Right lung (tissue), 2 donors: ENCODE measurements at regions not wholly inside any gene's neighbourhood (a gene's known extent, or its start where the extent isn't known, plus 50 kb on each side); places are given as distances from the start of the nearest gene placed in this dataset.

Experiments
- DNase-seq, 2 donors: peaks; one replicate each; pipeline ENCODE4 v3.0.0-alpha.2; 2013

DNA sequence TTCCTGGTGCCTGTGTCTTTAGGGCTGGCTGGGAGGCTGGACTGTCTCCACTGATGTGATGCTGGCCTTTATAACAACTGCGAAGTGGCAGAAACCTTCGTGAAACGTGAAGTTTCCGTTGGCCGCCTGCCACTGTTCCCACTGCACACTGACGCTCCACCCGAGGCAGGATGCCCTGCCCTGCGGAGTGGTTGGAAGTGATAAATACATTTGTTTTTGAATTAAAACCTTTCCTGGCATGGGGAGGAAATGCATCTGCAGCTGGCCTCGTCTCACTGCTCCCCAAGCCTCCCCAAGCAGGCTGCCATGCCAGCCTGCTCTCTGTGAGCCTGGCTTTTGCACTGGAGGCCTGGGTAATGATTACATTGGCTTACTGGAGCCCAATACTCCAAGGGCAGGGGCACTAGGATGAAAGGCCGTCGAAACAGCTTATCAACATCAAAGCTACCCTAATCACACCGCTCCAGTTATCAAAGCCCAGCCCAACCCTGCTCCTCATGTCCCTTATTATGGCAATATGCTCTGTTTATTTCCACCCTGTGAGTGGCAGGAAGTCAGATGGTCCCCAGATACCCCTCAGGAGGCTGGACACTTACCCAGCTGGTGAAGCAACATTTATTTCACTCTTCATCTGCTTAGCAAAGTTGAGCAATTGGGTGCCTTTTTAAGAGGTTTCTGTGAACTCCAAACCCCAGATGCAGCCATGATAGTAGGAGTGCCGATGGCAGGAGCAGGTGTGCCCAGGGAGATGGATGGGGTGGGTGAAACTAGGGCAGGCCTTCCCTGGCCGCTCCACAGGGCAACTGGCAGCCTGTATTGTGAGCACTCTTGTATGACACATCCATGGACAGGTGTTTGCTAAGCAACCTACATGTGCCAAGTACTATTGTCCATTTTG is 97.4 kb upstream of the ITGA6 start:
- DNase-seq, result no peak

GRCh38 chr2:172332507-172332906 is 94.9 kb upstream of the ITGA6 start:
- no peak for DNase-seq

- no peak for DNase-seq
Observed at GRCh38 chr2:172333235-172333977, 94.0 kb upstream of the ITGA6 start.

- DNase-seq, result no peak
Observed at GRCh38 chr2:172333978-172334330, 93.4 kb upstream of the ITGA6 start.

DNA sequence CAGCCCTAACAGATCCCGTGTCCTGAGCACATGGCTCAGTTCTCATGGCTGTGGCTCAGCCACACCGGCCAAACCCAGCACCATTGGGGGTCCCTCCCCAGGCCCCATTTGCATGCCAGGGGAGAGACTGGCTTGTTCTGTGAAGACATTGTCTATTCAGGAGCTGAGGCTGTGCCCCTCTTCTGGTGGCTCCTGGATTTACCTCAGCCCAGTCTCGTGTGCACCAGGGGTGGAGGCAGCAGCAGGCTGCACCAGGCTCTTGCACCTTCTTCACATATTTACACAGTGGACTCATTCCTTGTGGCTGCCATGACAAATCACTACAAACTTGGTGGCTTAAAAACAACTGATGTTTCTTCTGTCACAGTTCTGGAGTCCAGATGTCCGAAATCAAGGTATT is 92.4 kb upstream of the ITGA6 start:
- DNase-seq, result no peak

DNA sequence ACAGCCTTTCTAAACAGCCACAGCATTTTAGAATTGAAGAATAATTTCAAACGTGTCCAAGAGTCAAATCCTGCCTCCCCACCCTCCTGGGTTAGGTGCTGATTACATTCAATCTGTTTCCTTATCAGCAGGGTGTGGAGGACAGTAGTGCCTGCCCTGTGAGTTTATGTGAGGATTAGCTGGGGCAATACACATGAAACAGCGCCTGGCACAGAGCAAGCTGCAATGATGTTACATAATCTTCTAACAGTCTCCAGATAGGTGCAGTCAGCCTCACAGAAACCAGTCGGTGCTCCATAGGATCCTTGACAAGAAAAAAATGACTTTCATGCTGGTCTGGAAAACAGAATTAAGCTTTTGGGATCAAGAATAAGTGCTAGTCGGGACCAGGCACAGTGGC is 91.7 kb upstream of the ITGA6 start:
- DNase-seq, result no peak

DNA sequence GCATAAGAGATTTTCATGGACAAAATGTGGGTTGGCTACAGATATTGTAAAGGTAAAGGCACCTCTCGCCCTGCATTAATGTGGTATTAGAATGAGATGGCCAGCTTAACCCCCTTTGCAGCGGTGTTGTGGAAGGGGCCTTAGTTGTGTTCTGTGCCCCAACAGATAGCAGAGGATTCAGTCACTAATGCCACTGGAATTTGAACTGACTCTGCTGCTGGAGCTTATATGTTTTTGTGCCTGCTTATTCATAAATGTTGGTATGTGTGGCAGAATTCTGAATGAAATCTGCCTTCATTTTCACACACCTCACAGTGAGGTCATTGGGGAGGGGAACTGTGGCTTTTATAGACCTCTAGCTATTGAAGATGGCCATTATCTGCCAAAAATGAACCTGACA is 90.7 kb upstream of the ITGA6 start:
- DNase-seq, result no peak

DNA sequence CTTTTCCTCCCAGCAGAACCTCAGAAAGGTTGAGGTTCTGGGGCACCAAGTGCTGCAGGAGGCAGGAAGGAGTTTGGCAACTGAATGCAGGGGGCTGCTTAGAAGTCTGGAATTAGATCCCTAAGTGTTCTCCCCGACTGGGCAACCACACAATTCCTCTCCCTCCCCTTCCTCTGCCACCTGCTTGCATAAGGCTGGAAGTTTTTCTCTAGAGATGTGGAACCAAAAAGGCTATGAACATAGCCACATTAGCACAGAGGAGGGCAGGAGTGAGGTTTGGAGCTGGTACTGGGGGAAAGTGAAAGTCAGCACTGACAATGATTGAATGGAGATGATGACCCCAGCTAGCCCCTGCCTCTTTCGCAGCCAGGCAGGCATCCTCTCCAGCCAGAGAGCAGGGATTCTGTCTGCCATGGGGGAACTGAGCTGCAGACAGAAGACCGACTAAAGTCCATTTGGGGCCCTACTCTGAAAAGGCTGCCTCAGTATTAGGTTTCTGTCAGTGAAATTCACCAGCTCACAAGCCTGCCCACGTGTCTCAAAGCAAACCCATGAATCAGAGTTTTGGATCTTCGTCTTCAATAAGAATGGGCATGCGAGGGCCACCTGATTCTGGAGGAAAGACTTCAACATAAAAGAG is 87.9 kb upstream of the ITGA6 start:
- DNase-seq, result no peak

GRCh38 chr2:172340394-172340793 is 87.0 kb upstream of the ITGA6 start:
- DNase-seq, result no peak

DNA sequence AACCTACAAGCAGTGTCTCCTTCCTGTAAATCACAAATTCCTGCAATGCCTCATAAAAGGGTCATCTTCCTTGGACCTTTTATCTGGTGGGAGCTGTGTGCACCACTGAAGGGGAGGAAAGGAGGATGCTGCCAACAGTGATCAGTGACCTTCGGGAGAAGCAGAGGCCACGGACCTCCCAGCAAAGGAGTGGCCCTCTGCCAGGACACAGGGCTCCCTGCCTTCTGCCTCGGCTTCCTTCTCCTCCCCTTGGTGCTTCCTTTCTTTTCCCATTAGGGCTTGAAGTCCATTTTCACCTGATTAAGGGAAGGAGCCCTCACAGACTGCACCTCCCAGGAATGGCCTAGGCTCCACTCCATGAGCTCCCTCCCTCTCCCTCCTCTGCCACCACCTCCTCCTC is 85.3 kb upstream of the ITGA6 start:
- DNase-seq, result no peak

DNA sequence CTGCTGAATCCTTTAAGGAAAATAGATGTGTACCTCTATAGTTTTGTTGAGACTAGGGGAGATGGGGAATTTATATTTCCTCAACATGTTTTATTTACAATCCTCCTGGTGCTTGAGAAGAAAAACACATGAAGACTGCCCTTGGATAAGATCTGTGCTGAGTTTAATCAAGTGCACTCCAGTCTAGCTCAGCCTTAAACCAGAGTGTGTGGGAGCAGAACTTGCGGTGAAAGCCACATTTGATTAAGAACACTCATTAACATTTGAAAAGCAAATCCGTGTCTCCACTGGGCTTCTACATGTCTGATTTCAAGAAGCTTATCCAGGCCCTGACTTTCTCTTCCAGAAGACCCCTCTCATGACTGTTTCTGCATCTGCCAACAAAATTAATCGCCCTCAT is 84.8 kb upstream of the ITGA6 start:
- no peak for DNase-seq

GRCh38 chr2:172344159-172344558 is 83.2 kb upstream of the ITGA6 start:
- DNase-seq, result no peak

DNA sequence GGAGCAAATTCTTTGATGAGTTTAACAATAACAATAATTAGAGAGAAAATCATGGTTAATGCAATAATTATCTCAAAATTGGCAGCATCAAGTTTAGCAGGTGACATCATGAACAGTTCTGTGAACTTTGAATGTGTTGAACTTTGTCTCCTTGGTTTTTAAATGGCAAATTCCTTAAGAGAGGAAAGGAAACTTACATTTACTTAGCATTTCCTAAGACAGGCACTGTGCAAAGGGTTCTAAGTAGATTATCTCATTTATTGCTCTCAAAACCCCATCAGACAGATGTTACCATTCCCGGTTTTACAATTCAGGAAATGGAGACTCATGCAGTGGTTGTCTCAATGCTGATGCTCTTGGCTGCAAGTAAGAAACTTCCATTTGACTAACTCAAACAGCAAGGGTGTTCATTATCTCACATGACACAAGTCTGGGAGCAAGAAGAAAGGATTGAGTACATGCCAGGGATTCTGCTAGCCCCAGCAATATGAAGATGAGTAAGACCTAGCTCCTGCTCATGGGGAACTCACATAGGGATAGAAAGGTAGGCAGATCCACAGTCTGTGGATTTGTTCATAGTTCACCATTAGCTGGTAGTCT is 81.3 kb upstream of the ITGA6 start:
- no peak for DNase-seq

- DNase-seq, result no peak
Observed at GRCh38 chr2:172348555-172349288, 78.7 kb upstream of the ITGA6 start.

GRCh38 chr2:172350839-172351479 is 76.4 kb upstream of the ITGA6 start:
- DNase-seq, result no peak

GRCh38 chr2:172351586-172351985 is 75.8 kb upstream of the ITGA6 start:
- no peak for DNase-seq

DNA sequence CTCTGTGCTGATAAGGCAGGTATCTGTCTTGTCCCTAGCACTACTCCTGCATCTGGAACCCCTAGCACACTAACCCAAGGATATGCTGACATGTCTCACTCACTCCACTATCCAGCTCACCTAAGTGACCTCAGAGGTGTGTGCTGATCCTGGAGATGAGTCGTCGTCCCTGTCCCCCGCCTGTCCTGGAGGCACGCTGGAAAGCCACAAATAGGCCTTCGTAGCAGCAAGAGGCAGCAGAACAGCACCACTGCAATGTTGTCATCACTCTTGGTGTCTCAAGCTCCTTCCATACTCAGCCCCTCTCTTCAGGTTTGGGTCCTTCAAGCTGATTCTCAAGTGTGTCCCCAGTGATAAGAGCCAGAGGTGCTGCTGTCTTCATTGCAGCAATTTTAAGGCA is 73.0 kb upstream of the ITGA6 start:
- DNase-seq, result no peak

GRCh38 chr2:172357442-172357841 is 69.9 kb upstream of the ITGA6 start:
- no peak for DNase-seq

DNA sequence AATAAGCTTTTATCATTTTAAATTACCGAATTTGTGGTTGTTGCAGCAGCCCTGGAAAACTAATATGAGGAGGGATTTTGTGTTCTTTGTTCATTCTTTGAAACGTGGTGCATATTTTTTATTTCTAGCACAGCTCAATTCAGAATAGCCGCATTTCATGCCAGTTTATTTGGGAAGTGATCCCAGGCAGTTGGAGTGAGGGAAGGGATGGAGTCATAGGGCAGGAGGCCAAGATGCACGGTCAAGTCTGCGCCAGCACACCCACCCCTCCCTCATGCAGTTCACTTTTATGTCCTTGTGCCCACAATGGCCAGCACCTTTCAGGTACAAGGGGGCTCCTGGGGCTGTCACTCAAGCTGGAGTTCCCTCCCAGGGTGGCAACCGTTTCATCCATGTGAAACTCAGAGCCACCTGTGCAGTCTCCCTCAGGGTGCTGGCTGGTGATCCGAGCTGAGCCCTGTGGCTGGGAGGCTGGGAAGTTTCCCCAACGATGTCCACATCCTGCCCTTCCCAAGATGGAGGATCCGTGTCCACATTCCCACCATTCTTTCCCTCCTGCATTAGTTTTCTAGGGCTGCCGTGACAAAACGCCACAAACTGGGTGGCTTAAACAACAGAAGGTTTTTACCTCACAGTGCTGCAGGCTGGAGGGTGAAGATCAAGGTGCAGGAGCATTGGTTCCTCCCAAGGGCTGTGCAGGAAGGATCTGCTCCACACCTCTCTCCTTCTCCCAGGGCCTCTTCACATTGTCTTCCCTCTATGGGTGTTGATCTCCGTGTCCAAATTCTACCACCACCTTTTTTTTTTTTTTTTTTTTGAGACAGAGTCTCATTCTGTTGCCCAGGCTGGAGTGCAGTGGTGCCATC is 68.5 kb upstream of the ITGA6 start:
- DNase-seq, result peak in 1 of 2 donors; percentile 23

DNA sequence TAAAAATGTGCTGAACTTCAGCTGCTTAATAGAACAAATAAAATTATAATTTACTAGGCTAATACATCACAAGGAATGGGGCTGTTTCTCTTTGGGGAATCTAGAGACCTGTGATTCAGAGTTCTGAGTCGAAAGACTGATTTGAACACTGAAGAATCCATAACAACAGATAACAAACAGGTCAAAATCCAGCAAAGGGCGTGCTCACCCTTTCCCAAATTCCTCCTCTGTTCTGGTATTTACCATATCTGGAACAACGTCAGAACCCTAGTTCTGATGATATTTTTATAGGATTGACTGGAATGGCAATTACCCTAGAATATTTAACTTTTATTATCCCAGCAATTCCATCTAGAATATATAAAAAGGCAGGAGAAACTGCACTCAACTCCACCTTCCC is 66.0 kb upstream of the ITGA6 start:
- DNase-seq, result no peak
